GM12872 (cell line): ENCODE measurements at regions not wholly inside any gene's neighbourhood (a gene's known extent, or its start where the extent isn't known, plus 50 kb on each side); places are given as distances from the start of the nearest gene placed in this dataset.

Experiments
- TF ChIP-seq, protein P1 (sequence below): IDR thresholded peaks from 3 replicates; pipeline ENCODE4 v1.5.1; 2011; ENCODE audit warnings: low read depth, mild to moderate bottlenecking, low read length, moderate library complexity; ENCODE audit not compliant: insufficient read depth

DNA sequence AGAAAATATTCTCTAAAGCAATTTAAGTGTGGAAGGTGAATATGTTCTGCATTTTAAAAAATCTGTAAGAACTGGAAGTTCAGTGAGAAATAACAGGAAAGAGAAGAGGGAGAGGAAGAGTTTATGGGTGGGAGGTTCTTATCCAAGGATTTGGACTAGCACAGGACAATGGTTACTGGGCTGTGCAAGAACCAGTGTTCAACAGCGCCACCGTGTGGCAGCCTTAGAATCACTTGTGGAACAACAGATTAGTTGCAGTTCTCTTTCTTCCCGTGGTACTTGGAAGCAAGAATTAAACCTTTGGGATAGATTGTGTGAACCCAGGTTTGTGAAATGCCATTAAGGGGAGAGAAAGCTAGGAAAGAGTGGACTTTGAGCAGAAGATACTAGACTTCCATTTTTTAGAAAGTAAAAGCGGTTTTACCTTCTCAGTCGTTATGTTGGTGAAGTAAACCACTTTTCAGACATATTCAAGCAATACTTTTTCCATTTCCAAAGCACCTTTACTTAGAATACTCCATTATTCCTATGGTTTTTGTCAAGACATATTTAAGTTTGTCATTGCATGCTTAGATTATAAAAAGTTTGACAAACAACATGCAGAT lies 436.7 kb downstream of the RNF144B start:
- TF ChIP-seq, protein P1, sequence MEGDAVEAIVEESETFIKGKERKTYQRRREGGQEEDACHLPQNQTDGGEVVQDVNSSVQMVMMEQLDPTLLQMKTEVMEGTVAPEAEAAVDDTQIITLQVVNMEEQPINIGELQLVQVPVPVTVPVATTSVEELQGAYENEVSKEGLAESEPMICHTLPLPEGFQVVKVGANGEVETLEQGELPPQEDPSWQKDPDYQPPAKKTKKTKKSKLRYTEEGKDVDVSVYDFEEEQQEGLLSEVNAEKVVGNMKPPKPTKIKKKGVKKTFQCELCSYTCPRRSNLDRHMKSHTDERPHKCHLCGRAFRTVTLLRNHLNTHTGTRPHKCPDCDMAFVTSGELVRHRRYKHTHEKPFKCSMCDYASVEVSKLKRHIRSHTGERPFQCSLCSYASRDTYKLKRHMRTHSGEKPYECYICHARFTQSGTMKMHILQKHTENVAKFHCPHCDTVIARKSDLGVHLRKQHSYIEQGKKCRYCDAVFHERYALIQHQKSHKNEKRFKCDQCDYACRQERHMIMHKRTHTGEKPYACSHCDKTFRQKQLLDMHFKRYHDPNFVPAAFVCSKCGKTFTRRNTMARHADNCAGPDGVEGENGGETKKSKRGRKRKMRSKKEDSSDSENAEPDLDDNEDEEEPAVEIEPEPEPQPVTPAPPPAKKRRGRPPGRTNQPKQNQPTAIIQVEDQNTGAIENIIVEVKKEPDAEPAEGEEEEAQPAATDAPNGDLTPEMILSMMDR = peak; percentile 76

DNA sequence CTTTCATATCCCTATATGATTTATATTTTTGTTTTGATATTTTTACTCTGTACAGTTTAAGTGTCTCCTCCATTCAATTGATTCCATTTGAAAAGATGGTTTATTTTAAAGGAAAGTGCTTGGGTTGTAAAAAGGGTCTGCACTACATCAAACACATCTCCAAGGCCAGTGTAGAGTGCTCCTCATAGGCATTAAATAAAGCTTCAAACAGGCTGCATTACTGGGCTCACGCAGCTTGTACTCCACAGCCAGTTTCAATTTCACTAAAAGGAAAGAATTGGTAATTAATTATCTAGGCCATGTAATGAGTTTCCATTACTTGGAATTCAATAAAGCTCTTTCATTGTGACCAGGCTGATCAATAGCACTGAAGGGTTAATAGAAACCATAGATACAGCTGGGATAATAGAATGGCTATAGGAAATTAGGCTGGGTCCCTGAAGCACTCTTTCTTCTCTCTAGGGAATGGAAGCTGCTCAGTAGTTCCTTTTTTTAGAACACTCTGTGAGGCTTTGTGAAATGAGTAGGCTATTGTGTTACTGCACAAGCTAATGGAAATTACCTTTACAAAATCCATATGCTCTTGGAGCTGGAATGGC lies 442.2 kb downstream of the RNF144B start:
- TF ChIP-seq, protein P1 = no peak

DNA sequence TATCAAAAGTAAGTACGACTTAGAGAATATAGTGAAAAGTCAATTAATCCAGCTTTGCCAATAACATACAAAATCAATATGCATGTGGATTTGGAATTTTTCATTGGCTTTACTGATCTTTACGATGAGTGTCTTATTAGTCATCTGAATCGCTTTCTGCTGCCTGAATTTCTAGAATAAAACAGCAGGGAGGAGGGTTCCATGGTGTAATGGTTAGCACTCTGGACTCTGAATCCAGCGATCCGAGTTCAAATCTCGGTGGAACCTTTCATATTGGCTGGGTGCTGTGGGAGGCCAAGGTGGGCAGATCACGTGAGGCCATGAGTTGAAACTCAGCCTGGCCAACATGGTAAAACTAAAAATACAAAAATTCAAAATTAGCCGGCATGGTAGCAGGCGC lies 448.8 kb downstream of the RNF144B start:
- TF ChIP-seq, protein P1 = no peak

DNA sequence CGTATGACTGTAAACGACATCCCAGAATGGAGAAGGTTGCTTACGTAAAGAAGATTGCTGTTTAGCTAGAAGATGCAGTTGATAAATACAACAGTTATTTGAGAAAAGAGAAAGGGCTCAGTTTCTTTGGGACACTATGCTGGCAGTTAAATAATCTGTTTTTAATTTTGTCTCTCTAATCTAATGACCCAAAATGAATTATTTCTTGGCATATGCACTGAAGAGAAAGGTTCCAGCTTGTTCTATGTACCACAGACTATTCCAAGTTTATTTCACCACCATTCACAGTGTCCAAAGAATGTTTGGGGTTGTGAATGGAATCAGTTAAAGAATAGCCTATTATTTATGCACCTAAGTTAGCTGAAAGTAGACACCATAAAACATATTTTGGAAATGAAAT lies 449.9 kb downstream of the RNF144B start:
- TF ChIP-seq, protein P1 = no peak

DNA sequence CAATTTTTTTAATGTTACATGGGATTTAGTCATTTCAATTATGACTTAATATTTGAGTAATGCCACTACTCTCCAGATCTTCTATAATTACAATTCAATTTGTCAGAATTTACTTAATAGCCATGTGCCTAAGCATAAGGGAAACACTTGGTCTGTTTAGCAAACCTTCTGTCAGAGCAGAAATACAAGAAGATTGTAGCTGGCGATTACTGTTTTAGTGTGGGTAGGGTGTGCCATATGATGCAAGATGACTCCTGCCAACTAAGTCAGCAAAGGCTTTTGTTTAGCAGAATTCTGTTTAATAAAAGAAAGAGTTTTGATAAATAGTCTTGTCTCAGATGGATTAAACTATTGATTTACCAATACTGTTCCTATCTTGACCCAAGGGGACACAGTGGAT lies 455.4 kb downstream of the RNF144B start:
- TF ChIP-seq, protein P1 = no peak

DNA sequence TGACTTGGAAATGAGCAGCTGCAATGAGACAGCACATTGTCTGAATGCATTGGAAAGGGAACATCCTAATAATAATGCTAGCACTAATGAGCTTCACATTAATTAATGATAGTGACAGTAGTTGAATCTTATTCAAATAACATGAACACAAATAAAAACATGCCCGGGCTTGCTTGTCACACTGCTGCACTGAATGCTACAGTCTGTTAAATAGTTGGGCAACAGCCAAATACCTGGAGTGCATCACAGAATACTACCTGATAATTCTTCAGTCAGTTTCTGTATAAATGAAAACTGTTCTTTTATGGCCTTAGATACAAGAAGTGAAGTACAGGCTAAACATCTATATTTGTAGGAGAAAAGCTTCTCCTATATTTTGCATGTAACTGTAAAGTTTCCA lies 458.7 kb downstream of the RNF144B start:
- TF ChIP-seq, protein P1 = no peak

DNA sequence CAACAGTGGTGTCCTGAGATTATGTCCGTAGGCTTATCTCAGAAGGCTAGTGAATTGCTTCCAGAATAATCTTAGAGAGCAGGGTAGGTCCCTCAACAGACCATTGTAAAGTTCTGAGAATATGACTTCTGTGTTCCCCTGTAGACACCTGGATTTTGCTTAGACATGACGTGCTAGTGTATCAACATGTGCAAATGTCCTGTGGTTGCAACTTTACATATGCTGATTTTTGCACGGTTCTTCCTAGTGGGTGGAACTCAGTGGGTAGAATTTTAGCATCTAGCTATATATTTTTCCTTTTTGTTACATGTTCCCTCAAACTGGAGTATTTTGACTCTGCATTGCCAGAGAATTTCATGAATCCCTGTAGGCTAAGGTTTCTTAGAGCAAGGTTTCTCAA lies 459.2 kb downstream of the RNF144B start:
- TF ChIP-seq, protein P1 = no peak
